GM13977 (cell line): ENCODE measurements at regions not wholly inside any gene's neighbourhood (a gene's known extent, or its start where the extent isn't known, plus 50 kb on each side); places are given as distances from the start of the nearest gene placed in this dataset.

Experiments
- DNase-seq: peaks from one replicate; pipeline ENCODE4 v3.0.0; 2012; ENCODE audit warnings: low spot score
- CTCF ChIP-seq: IDR thresholded peaks from 2 replicates; pipeline ENCODE4 v1.5.1; 2012; ENCODE audit warnings: mild to moderate bottlenecking, control low read depth; ENCODE audit not compliant: insufficient read depth; ENCODE audit errors: extremely low read depth, missing control alignments
- in situ Hi-C: fragments of 300-500 bp; cut with MboI; formaldehyde crosslinking; loops from one replicate; pipeline ENCODE4 v1.12.0; 2022; ENCODE audit warnings: low sequenced_read_pairs, low pct_unique_long_range_greater_than_20kb, mixed read lengths, inconsistent platforms; ENCODE audit not compliant: unreplicated experiment

GRCh38 chr1:192940658-192941057 lies 118.5 kb downstream of the UCHL5 start:
- DNase-seq: no peak
- no peak for TF ChIP-seq CTCF
- in situ Hi-C loops: no loop called here

- no peak for DNase-seq
- in situ Hi-C loops: no loop called here
- TF ChIP-seq CTCF: no peak
These were observed 117.3 kb downstream of the UCHL5 start for GRCh38 chr1:192941722-192942411.

DNA sequence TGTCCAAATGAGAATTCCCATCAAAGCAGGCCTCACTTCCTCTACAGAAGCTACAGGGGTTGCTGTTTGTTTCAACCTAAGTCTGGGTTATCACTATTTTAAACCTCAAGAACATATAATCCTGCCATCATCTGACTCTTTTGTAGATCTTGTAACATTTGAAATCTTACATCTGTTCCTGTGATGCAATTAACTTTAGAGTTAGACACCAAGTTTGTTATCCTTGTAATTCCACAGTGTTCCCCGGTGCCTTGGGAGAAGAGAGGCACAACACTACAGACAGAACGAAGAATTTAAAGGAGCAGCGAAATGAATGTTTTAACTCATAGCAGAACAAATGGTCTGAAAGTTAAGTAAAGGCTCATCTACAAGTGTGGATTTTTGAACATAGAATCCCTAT lies 116.1 kb downstream of the UCHL5 start:
- in situ Hi-C loops: no loop called here
- no peak for DNase-seq
- TF ChIP-seq CTCF: no peak

DNA sequence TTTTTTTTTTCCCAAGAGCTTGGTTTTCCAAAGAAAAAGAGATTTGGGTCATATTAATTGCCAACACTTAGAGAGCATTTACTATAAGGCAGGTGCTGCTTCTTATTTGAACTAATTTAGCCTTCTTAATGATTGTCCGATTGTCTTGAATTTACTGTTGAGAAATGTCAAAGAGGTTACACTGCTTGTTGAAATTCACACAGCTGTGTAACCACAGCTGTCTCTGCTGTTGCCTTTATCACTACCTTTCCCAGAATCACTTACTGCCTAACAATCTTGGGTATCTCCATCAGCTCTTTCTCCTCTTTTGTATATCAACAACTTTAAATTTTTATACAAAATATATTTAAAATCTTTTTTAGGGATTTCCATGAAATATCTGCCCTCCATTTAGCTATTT lies 115.6 kb downstream of the UCHL5 start:
- in situ Hi-C loops: no loop called here
- DNase-seq: no peak
- TF ChIP-seq CTCF: no peak

DNA sequence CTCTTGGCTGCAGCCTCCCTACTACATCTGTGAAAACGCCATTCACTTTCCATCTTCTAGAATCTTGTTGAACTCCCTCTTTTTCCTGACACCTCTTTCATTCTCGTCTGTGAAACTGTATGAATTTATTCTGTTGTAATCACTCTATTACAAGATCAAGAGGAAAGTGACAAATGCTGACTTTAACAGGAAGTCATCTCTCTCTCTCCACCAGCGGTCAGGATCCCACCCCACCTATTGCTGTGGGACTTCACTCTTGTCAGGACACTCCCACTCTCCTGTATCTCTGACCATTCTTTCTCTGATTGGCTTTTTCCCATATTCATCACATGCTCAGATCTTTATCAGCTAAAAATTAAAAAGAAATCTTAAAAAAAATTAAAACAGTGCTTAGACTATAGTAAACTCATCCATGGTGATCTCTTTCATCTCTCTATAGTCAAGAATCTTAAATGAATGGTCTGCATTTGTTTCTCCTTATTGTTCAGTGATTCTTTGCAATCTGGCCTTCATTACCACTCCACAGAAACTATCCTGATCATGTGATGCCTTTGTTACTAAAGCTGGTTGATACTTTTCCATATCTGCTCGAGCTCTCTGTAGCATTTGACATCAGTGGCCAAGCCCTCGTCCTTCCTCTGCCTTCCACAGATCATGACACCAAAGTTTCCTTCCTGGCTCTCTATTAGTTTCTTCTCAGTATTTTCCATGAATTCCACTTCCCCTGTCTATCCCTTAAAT lies 113.6 kb downstream of the UCHL5 start:
- no peak for TF ChIP-seq CTCF
- DNase-seq: no peak
- in situ Hi-C loops: no loop called here

DNA sequence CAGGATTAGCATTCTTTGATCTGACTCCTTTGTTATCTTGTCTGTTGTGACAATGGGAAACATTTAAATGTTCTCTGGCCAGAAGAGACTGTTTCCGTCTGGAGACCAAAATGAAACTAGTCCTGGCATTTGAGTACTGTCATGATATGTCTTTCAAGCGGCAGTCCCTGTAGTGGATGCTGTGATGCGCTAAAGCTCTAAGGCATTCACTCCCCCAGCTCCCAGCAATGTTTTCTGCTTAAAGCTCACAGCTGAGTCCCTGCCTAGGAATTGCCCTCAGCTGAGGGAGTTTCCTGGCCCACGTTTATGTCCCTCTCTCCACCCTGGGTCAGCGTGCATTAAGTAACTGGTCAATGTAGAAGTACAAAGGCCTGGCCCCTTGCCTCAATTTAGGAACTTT lies 109.4 kb downstream of the UCHL5 start:
- in situ Hi-C loops: no loop called here
- DNase-seq: no peak
- TF ChIP-seq CTCF: no peak

GRCh38 chr1:192950926-192951325 lies 108.2 kb downstream of the UCHL5 start:
- DNase-seq: no peak
- in situ Hi-C loops: no loop called here
- TF ChIP-seq CTCF: no peak
